ENCODE measurements at regions not wholly inside any gene's neighbourhood (a gene's known extent, or its start where the extent isn't known, plus 50 kb on each side); places are given as distances from the start of the nearest gene placed in this dataset.
A peak's percentile ranks its signal among the peaks of the same experiment; 100 is the strongest.
"Not testable (repeated sequence)": the region's sequence is repeated elsewhere in the genome, so short reads cannot be mapped to it uniquely, and the experiment has no call there.

- DNase-seq, result no peak
These were observed 61.7 kb downstream of the KPNA2 start for GRCh38 chr17:68097161-68097805.

GRCh38 chr17:68099341-68099753 lies 63.8 kb downstream of the KPNA2 start:
- not testable (repeated sequence) for DNase-seq

- no peak for DNase-seq
These were observed 64.6 kb downstream of the KPNA2 start for GRCh38 chr17:68100000-68100641.

GRCh38 chr17:68101075-68101986 lies 65.8 kb downstream of the KPNA2 start:
- DNase-seq, result peak; percentile 82 to 95 (median 90)

GRCh38 chr17:68101987-68102314 lies 66.4 kb downstream of the KPNA2 start:
- peak in 1 of 3 donors; percentile 18 for DNase-seq

- peak in 1 of 3 donors; percentile 5 for DNase-seq
These were observed 66.8 kb downstream of the KPNA2 start for GRCh38 chr17:68102318-68102758.

- DNase-seq, result no peak
These were observed 67.6 kb downstream of the KPNA2 start for GRCh38 chr17:68103148-68103547.

- DNase-seq, result no peak
These were observed 70.5 kb downstream of the KPNA2 start for GRCh38 chr17:68106085-68106484.

- no peak for DNase-seq
These were observed 71.8 kb downstream of the KPNA2 start for GRCh38 chr17:68107373-68107772.

- no peak for DNase-seq
These were observed 72.9 kb downstream of the KPNA2 start for GRCh38 chr17:68108313-68109000.

GRCh38 chr17:68109404-68109803 lies 73.9 kb downstream of the KPNA2 start:
- DNase-seq, result not testable (repeated sequence)

- not testable (repeated sequence) for DNase-seq
These were observed 80.7 kb downstream of the KPNA2 start for GRCh38 chr17:68116211-68116610.

GRCh38 chr17:68122587-68122986 lies 87.1 kb downstream of the KPNA2 start:
- DNase-seq, result no peak

GRCh38 chr17:68125111-68125870 lies 89.8 kb downstream of the KPNA2 start:
- no peak for DNase-seq

- DNase-seq, result no peak
These were observed 92.4 kb downstream of the KPNA2 start for GRCh38 chr17:68127914-68128313.

- no peak for DNase-seq
These were observed 95.9 kb downstream of the KPNA2 start for GRCh38 chr17:68131456-68131855.

- no peak for DNase-seq
These were observed 98.0 kb downstream of the KPNA2 start for GRCh38 chr17:68133346-68134045.

GRCh38 chr17:68134046-68134637 lies 98.6 kb downstream of the KPNA2 start:
- DNase-seq, result no peak

- no peak for DNase-seq
These were observed 99.2 kb downstream of the KPNA2 start for GRCh38 chr17:68134731-68135130.

- DNase-seq, result no peak
These were observed 99.8 kb downstream of the KPNA2 start for GRCh38 chr17:68135141-68135887.

Measured in suppressor macrophage treated with lipopolysaccharide for 1 hour (primary cell).